ENCODE measurements at regions not wholly inside any gene's neighbourhood (a gene's known extent, or its start where the extent isn't known, plus 50 kb on each side); places are given as distances from the start of the nearest gene placed in this dataset.

- Histone ChIP-seq H3F3A (ENCODE audit: low read depth) (no peaks in the 10 kb centered on the region), H3K4me1 (no peaks in the 10 kb centered on the region), H3K27me3 (no peaks in the 10 kb centered on the region), H3K9ac (no peak overlapping the region), H4K20me1 (ENCODE audit: low read depth) (no peaks in the 10 kb centered on the region), H3K36me3 (no peaks in the 10 kb centered on the region), H3K9me3 (ENCODE audit: low read depth) (no peaks in the 10 kb centered on the region), H3K79me2 (ENCODE audit: low read depth) (no peaks in the 10 kb centered on the region), H3K4me3 (no peak overlapping the region), H3K4me2 (no peak overlapping the region), H2AFZ (replicated peaks) (no peak overlapping the region), H3K27ac (no peak overlapping the region)
- Mint-ChIP-seq H3K36me3 (no peaks in the 10 kb centered on the region), H3K9me3 (no peaks in the 10 kb centered on the region), H3K27me3 (ENCODE audit: insufficient read depth, low read depth) (peaks cover 2% of the 10 kb centered on the region), H3K4me3 (no peak overlapping the region), H3K27ac (no peak overlapping the region), H3K4me1 (peaks cover 9% of the 10 kb centered on the region)
- DNase-seq (ENCODE audit: low spot score) = no peak
- TF ChIP-seq EZH2 (IDR thresholded peaks at IDR 0.05) (no peak), EZH2phosphoT487 (IDR thresholded peaks at IDR 0.05) (no peak)
- TF ChIP-seq, protein P1, sequence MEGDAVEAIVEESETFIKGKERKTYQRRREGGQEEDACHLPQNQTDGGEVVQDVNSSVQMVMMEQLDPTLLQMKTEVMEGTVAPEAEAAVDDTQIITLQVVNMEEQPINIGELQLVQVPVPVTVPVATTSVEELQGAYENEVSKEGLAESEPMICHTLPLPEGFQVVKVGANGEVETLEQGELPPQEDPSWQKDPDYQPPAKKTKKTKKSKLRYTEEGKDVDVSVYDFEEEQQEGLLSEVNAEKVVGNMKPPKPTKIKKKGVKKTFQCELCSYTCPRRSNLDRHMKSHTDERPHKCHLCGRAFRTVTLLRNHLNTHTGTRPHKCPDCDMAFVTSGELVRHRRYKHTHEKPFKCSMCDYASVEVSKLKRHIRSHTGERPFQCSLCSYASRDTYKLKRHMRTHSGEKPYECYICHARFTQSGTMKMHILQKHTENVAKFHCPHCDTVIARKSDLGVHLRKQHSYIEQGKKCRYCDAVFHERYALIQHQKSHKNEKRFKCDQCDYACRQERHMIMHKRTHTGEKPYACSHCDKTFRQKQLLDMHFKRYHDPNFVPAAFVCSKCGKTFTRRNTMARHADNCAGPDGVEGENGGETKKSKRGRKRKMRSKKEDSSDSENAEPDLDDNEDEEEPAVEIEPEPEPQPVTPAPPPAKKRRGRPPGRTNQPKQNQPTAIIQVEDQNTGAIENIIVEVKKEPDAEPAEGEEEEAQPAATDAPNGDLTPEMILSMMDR (IDR thresholded peaks at IDR 0.05) = no peak
Measured at GRCh38 chr6:132081338-132081737, 130.2 kb upstream of the CCN2 start.

DNA sequence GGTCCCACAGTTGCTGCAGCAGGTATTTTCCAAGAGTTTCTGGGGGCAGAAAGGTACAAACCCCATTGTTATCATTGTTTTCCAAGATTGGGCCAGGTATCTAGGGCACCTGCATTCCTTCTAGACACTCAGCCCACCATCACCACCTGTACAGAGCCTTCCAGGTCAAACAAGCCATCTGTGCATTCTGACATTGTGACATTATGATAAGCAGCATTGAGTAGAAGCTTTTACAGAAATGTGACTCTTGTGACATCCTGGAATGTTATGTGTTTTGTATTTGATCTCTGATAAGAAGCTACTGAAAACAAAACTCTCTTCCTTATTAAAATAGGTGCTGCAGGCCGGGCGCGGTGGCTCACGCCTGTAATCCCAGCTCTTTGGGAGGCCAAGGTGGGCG lies 128.1 kb upstream of the CCN2 start:
- Histone ChIP-seq H3K36me3 (no peaks in the 10 kb centered on the region), H3K9me3 (ENCODE audit: low read depth) (no peaks in the 10 kb centered on the region), H2AFZ (replicated peaks) (no peak overlapping the region), H4K20me1 (ENCODE audit: low read depth) (no peaks in the 10 kb centered on the region), H3K4me3 (no peak overlapping the region), H3K79me2 (ENCODE audit: low read depth) (no peaks in the 10 kb centered on the region), H3K4me2 (no peak overlapping the region), H3K27me3 (no peaks in the 10 kb centered on the region), H3K27ac (no peak overlapping the region), H3K9ac (no peak overlapping the region), H3K4me1 (no peaks in the 10 kb centered on the region), H3F3A (ENCODE audit: low read depth) (no peaks in the 10 kb centered on the region)
- Mint-ChIP-seq H3K27me3 (ENCODE audit: insufficient read depth, low read depth) (peaks cover 2% of the 10 kb centered on the region), H3K36me3 (no peaks in the 10 kb centered on the region), H3K27ac (no peak overlapping the region), H3K4me3 (no peak overlapping the region), H3K9me3 (no peaks in the 10 kb centered on the region), H3K4me1 (no peaks in the 10 kb centered on the region)
- no peak for DNase-seq (ENCODE audit: low spot score)
- TF ChIP-seq EZH2phosphoT487 (IDR thresholded peaks at IDR 0.05) (no peak), EZH2 (IDR thresholded peaks at IDR 0.05) (no peak)
- TF ChIP-seq, protein P1 (IDR thresholded peaks at IDR 0.05) = no peak

GRCh38 chr6:132076452-132076851 lies 125.3 kb upstream of the CCN2 start:
- Histone ChIP-seq H3K27me3 (no peaks in the 10 kb centered on the region), H3K79me2 (ENCODE audit: low read depth) (no peaks in the 10 kb centered on the region), H3K36me3 (no peaks in the 10 kb centered on the region), H3K4me3 (no peak overlapping the region), H3K4me2 (no peak overlapping the region), H4K20me1 (ENCODE audit: low read depth) (no peaks in the 10 kb centered on the region), H3K9me3 (ENCODE audit: low read depth) (no peaks in the 10 kb centered on the region), H3F3A (ENCODE audit: low read depth) (no peaks in the 10 kb centered on the region), H3K4me1 (no peaks in the 10 kb centered on the region), H3K9ac (no peak overlapping the region), H3K27ac (no peak overlapping the region), H2AFZ (replicated peaks) (no peak overlapping the region)
- TF ChIP-seq, protein P1 (IDR thresholded peaks at IDR 0.05) = no peak
- TF ChIP-seq EZH2 (IDR thresholded peaks at IDR 0.05) (no peak), EZH2phosphoT487 (IDR thresholded peaks at IDR 0.05) (no peak)
- Mint-ChIP-seq H3K4me3 (no peak overlapping the region), H3K36me3 (no peaks in the 10 kb centered on the region), H3K4me1 (no peaks in the 10 kb centered on the region), H3K9me3 (no peaks in the 10 kb centered on the region), H3K27me3 (ENCODE audit: insufficient read depth, low read depth) (no peaks in the 10 kb centered on the region), H3K27ac (no peak overlapping the region)
- no peak for DNase-seq (ENCODE audit: low spot score)

All from neural progenitor cell (in vitro differentiated cells).